ENCODE measurements at regions not wholly inside any gene's neighbourhood (a gene's known extent, or its start where the extent isn't known, plus 50 kb on each side); places are given as distances from the start of the nearest gene placed in this dataset.
"Not testable (repeated sequence)": the region's sequence is repeated elsewhere in the genome, so short reads cannot be mapped to it uniquely, and the experiment has no call there.

GRCh38 chr10:46095943-46096342 lies 49.9 kb upstream of the MSMB start:
- DNase-seq (ENCODE audit: low read depth): not testable (repeated sequence)

DNA sequence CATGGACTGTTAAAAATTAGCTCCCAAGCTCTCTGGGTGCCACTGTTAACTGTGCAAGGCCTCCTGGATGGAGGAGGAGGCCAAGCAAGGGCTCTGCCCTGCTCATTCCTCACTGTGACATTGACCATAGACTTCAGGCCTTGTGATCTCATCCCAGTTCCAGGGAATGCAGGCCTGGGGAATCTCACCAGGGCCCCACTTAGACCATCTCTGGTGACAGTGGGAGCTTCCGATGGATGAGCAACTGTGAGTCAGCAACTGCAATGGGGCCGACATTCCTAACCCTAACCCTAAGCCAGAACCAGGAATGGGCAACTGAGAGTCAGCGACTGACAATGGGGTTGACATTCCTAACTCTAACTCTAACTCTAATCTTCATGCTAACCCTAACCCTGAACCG lies 50.4 kb upstream of the MSMB start:
- DNase-seq (ENCODE audit: low read depth): peak; percentile 23

DNA sequence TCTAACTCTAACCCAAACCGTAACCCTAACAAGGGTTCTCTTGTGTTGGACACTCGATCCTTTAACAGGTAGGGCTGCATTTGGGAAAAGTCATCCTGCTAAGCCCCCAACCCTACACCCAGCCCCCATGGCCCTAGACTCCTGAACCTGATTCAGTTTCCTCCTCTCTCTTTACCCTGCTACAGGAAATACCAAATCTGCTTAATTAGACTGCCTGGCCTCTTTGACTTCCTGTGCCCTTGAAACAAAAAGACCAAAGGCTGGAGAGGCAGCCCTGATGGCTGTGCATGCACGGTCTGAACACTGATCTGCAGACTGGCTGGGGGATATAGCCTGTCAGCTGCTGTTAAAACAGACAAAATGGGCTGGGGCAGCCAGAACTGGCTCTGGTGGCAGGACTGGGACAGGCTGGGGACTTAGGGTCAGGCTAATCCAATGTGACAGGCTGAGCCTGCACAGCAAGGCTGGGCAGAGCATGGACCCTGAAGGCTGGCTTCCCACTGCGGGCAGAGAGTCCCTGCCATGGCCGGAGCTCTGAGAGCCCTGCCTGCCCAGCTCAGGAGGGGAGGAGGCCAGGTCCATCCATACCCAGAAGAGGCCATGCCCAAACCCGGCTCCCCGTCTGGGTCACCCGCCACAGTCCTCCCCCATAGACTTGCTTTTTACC lies 51.0 kb upstream of the MSMB start:
- peak; percentile 13 for DNase-seq (ENCODE audit: low read depth)

DNA sequence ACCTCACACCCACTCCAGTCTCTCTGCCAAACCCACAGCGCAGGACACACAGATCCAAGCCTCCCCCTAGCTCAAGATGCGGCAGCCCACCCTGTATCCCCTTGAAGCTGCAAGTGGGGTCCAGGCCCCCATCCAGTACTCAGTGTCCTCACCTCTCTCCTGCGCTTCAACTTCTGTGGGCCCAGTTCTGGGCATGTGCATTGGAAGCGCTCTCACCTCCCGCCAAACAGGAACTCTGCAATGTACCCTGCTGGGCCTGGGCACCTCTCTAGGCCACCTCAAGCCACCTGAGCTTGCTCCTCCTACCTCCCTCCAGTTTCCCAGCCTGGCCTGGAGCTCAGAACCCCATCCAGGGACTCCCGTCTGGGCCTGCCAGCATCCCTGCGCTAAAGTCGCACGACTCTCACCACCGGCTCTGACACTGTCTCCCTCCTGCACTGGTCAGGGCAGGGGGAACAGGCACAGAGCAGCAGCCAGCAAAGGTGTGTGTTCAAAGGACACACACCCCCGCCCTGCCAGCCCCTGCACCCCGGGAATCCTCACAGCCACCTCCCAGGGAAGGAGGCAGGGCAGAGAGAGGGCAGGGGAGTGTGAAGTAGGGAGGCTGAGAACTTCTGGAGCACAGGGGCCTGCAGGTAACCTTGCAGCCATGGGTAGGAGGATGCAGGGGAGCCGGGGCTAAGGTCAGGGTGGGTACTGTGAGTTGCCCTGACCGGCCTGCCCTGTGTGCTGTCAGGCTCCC lies 51.7 kb upstream of the MSMB start:
- no peak for DNase-seq (ENCODE audit: low read depth)

- DNase-seq (ENCODE audit: low read depth): no peak
Observed at GRCh38 chr10:46098386-46098785, 52.3 kb upstream of the MSMB start.

- not testable (repeated sequence) for DNase-seq (ENCODE audit: low read depth)
Observed at GRCh38 chr10:46098925-46099324, 52.9 kb upstream of the MSMB start.

DNA sequence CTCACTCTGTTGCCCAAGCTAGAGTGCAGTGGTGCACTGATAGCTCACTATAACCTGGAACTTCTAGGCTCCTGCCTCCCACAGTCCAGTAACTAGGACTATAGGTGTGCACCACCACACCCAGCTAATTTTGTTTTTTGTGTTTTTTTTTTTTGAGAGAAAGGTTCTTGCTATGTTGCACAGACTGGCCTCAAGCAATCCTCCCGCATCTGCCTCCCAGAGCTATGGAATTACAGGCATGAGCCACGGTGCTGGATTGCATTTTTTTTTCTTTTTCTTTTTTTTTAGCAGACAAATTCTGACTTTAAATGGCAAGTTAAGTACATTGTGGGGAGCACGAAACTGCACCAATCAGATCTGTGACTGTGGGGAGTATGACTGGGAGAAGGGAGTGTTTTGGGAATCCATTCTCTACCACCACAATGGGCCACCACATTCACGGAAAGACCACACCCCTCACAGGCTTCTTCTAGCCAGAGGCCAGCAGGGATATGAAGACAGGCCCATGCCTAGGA lies 58.1 kb upstream of the MSMB start:
- DNase-seq (ENCODE audit: low read depth): no peak

DNA sequence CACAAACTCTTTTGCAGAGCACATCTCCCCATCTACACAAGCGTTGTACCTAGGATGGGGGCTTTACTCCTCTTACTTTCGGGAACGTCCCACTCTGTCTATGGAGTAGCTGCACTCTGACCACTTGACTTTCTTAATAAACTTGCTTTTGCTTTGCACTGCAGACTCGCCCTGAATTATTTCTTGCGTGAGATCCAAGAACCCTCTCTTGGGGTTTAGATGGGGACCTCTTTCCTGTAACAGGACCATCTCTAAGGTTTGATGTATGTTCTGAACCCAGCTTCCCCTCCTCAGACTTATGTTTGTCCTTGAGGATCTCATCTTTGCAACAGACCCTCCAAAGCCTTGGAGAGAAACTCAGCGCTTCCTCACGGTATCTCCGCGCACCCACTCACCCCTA lies 59.3 kb upstream of the MSMB start:
- DNase-seq (ENCODE audit: low read depth): not testable (repeated sequence)

DNA sequence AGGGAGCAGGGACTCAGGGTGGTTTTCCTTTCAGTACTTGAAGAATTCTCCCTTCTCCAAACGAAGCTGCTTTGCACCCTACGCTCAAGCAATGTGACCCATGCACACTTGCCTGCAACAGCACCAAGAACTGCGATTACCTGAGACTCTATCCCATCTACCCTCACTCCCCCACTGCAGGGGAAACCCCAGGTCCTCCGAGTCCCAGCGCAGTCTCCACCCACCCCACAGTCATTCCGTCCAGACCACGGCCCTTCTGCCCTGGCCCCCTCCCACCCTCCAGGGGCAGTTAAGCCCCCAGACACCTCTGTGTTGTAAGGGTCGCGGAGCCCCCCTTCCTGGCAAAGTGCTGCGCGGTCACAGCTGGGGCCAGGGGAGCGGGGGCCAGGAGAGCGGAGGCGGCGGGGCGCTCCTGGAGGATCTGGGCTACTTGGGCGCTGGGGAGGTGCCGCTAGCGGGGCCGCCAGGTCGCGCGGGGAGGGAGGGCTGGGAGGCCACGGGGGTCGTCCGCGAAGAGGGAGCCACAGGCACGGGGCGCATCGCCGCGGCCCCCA lies 59.9 kb upstream of the MSMB start:
- DNase-seq (ENCODE audit: low read depth): not testable (repeated sequence)

- DNase-seq (ENCODE audit: low read depth): peak; percentile 70
Observed at GRCh38 chr10:46106410-46107255, 60.6 kb upstream of the MSMB start.

GRCh38 chr10:46108158-46108499 lies 62.1 kb upstream of the MSMB start:
- not testable (repeated sequence) for DNase-seq (ENCODE audit: low read depth)

DNA sequence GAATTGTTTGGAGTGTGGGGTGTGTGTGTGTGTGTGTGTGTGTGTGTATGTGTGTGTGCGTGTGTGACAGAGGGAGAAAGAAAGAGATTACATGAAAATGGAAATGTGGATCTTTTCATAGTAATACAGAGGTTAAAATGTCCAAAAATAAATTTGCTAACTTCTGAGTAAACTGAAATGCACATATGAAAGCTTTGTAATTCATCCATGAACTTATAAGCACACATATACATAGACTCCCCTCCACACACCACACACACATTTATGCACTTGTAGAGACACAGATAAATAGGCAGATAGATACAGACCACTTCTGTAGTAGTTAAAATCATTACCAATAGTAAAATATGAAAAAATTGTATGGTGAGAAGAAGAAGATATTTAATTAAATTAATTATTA lies 108.2 kb upstream of the MSMB start:
- DNase-seq (ENCODE audit: low read depth): not testable (repeated sequence)

GRCh38 chr10:46154683-46155082 lies 108.6 kb upstream of the MSMB start:
- not testable (repeated sequence) for DNase-seq (ENCODE audit: low read depth)

DNA sequence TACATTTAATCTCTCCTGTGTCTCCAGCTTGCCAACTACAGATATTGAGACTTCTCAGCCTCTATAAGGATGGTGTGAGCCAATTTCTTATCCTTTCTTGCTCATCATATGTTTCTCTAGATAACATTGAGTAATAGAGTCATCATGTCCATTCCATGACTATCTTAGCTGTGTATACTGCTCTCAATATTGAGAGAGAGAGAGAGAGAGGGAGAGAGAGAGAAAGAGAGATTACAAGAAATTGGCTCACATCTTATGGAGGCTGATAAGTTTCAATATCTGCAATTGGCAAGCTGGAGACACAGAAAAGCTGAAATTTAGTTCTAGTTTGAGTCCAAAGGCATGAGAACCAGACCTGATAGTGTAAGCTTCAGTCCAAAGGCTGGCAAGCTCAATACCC lies 110.8 kb upstream of the MSMB start:
- DNase-seq (ENCODE audit: low read depth): not testable (repeated sequence)

DNA sequence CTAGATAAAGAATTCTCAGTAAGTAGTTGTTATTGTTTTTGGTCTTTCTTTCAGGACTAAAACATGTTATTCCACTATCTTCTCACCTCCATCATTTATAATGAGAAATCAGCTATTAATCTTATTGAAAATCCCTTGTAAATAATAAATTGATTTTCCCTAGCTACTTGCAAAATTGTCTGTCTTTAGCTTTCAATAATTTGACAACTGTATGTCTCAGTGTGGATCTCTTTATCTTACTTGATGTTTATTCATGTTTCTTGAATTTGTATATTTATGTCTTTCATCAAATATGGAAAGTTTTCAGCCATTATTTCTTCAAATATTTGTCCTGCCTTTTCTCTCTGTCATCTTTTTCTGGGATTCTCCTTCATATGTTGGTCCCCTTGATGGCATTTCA lies 117.1 kb upstream of the ANTXRL start:
- DNase-seq (ENCODE audit: low read depth): no peak

DNA sequence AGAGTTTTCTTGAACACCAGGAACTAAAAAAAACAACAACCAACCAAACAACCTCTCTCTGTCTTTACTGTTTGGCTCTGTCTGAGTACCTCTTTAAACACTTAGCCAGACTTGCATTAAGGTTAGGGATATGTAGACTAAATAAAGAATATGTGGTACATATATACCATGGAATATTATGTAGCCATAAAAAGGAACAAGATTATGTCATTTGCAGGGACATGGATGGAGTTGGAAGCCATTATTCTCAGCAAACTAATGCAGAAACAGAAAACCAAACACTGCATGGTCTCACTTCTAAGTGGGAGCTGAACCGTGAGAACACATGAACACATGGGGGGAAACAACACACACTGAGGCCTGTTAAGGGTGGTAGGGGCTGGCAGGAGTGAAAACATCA lies 116.0 kb upstream of the ANTXRL start:
- no peak for DNase-seq (ENCODE audit: low read depth)

DNA sequence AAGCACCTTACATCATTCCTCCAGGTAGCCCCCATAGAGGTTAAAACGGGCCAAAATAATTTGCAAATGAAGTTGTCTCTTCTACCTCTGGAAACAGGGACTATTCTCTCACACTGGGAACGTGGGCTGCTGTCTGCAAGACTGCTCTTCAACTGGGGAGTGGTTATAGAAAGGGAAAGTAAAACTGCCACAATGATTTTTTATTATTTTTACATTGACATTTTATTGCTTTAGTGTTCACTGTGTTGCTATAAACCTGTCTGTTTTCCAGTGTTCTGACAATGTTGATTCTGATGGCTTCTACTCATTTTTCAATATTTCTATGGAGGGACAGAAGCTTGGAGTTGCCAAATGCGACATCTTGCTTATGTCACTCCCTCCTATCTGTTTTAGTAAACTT lies 115.1 kb upstream of the ANTXRL start:
- DNase-seq (ENCODE audit: low read depth): no peak

DNA sequence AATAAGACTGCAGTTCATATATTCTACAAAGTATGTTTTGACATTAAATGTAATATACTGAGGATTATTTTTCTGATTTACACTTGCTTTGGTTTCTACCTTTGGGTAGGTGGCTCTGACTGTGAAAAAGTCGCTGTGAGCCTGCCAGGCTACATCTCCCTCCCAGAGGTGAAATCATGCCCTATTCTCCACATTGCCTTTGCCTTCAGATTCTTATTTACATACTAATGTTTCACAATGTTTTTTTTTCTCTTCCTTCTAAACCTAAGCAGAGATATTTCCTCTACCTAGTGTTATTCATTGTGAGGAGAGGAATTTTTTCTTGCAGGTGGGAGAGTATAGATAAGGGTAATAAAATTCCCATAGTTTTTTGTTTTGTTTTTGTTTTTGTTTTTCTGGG lies 111.5 kb upstream of the ANTXRL start:
- DNase-seq (ENCODE audit: low read depth): no peak

DNA sequence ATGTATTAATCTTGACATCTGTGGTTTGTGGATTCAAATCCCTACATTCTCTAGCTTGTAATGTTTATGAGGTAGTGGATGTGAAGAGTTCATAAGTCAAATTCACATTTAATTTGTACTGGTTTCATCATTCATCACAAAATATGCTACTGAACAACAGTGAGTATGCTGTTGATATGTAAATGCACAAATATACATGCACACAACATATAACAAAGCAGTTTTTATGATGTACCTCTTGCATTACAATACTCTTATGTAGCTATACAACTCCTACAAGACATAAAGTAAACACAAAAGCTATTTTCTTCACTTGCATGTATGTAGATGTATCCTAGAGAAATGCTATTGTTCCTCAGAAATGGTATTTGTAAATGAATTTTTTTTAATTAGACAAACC lies 111.0 kb upstream of the ANTXRL start:
- no peak for DNase-seq (ENCODE audit: low read depth)

GRCh38 chr10:46187431-46187830 lies 99.4 kb upstream of the ANTXRL start:
- not testable (repeated sequence) for DNase-seq (ENCODE audit: low read depth)

DNA sequence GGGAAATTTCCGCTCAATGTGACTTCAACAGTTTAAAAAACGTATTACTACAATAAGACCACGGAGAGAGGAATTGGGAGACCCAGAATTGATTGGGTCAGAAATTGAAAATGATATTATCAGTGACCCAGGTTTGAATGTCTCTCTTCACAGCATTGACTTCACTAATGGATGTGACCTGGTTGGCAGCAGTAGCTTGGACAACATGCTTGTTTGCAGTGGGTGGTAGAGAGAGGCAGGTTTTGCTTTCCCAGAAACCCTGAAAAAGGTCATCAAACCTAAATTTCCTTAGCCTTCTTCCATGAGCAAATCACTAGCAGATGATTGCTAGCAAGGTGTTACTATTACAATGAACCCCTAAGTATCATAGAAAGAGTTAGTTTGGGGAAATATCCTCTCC lies 89.7 kb upstream of the ANTXRL start:
- DNase-seq (ENCODE audit: low read depth): no peak

DNA sequence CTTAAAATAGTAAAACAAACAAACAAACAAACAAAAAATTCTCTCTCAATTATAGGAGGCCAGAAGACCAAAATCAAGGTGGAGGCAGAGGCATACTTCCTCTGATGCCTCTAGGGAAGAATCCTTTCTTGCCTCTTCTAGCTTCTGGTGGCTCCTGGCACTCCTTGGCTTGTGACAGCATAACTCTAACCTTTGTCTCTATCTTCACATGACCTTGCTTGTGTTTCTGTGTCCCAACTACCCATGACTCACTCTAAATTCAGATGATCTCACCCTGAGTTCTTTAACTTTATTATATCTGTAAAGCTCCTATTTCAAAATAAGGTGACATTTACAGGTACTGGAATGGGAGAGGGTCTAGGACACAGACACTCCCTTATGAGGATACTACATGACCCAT lies 88.3 kb upstream of the ANTXRL start:
- DNase-seq (ENCODE audit: low read depth): no peak

All from Daoy (cell line).